Panc1 (cell line): ENCODE measurements at regions not wholly inside any gene's neighbourhood (a gene's known extent, or its start where the extent isn't known, plus 50 kb on each side); places are given as distances from the start of the nearest gene placed in this dataset.

Experiments
- POLR2AphosphoS5 ChIP-seq: IDR thresholded peaks from 2 replicates; pipeline ENCODE4 v1.6.1; 2012; ENCODE audit warnings: mild to moderate bottlenecking, low read depth, low read length, moderate library complexity
- SIN3A ChIP-seq: IDR thresholded peaks from 2 replicates; pipeline ENCODE4 v1.6.1; 2012; ENCODE audit warnings: low read depth, mild to moderate bottlenecking, low read length, moderate library complexity, borderline replicate concordance; ENCODE audit not compliant: insufficient read depth
- TCF7L2 ChIP-seq: IDR thresholded peaks from 2 replicates; pipeline ENCODE4 v1.6.1; 2011; ENCODE audit warnings: mild to moderate bottlenecking, low read depth, low read length, inconsistent platforms
- TF ChIP-seq, protein P1 (sequence below): fragments of 450-650 bp; IDR thresholded peaks from 2 replicates; pipeline ENCODE4 v1.5.1; 2017; ENCODE audit warnings: mild to moderate bottlenecking
- TF ChIP-seq, protein P2 (sequence below), 2 experiments: IDR thresholded peaks; 2 replicates each; pipeline ENCODE4 v1.6.1; 2011 to 2012; ENCODE audit warnings: low read depth in 2 of 2, control low read depth in 1 of 2, low read length in 1 of 2, mild to moderate bottlenecking in 1 of 2, moderate library complexity in 1 of 2; ENCODE audit not compliant: insufficient read depth in 1 of 2

DNA sequence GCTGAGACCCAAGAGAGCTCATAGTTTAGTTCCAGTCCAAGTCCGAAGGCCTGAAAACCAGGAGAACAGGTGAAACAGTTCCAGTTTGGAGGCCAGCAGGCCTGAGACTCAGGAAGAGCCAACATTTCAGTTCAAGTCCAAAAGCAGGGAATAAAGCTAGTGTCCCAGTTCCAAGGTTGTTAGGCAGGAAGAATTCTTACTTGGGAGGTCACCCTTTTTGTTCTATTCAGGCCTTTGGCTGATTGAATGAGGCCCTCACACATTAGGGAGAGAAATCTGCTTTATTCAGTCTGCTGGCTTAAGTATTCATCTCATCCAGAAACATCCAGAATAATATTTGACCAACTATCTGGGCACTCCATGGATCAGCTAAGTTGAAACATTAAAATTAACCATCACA lies 294.6 kb downstream of the PCNX1 start:
- TF ChIP-seq, protein P1, sequence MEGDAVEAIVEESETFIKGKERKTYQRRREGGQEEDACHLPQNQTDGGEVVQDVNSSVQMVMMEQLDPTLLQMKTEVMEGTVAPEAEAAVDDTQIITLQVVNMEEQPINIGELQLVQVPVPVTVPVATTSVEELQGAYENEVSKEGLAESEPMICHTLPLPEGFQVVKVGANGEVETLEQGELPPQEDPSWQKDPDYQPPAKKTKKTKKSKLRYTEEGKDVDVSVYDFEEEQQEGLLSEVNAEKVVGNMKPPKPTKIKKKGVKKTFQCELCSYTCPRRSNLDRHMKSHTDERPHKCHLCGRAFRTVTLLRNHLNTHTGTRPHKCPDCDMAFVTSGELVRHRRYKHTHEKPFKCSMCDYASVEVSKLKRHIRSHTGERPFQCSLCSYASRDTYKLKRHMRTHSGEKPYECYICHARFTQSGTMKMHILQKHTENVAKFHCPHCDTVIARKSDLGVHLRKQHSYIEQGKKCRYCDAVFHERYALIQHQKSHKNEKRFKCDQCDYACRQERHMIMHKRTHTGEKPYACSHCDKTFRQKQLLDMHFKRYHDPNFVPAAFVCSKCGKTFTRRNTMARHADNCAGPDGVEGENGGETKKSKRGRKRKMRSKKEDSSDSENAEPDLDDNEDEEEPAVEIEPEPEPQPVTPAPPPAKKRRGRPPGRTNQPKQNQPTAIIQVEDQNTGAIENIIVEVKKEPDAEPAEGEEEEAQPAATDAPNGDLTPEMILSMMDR, result no peak
- TF ChIP-seq SIN3A (no peak), POLR2AphosphoS5 (no peak), TCF7L2 (no peak)
- TF ChIP-seq, protein P2, sequence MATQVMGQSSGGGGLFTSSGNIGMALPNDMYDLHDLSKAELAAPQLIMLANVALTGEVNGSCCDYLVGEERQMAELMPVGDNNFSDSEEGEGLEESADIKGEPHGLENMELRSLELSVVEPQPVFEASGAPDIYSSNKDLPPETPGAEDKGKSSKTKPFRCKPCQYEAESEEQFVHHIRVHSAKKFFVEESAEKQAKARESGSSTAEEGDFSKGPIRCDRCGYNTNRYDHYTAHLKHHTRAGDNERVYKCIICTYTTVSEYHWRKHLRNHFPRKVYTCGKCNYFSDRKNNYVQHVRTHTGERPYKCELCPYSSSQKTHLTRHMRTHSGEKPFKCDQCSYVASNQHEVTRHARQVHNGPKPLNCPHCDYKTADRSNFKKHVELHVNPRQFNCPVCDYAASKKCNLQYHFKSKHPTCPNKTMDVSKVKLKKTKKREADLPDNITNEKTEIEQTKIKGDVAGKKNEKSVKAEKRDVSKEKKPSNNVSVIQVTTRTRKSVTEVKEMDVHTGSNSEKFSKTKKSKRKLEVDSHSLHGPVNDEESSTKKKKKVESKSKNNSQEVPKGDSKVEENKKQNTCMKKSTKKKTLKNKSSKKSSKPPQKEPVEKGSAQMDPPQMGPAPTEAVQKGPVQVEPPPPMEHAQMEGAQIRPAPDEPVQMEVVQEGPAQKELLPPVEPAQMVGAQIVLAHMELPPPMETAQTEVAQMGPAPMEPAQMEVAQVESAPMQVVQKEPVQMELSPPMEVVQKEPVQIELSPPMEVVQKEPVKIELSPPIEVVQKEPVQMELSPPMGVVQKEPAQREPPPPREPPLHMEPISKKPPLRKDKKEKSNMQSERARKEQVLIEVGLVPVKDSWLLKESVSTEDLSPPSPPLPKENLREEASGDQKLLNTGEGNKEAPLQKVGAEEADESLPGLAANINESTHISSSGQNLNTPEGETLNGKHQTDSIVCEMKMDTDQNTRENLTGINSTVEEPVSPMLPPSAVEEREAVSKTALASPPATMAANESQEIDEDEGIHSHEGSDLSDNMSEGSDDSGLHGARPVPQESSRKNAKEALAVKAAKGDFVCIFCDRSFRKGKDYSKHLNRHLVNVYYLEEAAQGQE (IDR thresholded peaks at IDR 0.05; ENCODE audit: insufficient read depth in 1 of 2, low read depth in 2 of 2, low read length in 1 of 2), result no peak
